ENCODE measurements at regions not wholly inside any gene's neighbourhood (a gene's known extent, or its start where the extent isn't known, plus 50 kb on each side); places are given as distances from the start of the nearest gene placed in this dataset.

DNA sequence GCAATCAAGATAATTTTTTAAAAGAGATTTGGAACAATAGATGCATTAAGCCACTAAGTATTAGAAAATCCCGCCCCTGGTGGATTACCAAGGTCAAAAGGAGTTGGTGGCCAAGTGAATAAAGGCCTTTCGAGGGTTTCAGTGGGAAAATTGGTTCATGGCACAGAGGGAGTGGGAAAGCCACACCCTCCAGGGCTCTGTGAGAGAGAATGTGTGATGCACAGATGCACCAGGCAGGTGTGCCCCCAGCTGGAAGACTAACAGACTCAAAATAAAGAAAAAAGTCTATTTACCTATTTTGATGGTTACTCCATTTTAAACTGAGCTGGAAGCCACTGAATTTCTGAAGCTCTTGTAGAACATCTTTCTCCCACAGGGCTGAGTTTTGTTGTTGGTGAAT is 278.0 kb downstream of the DRD1 start:
- no peak for FAIRE-seq
- DNase-seq (ENCODE audit: insufficient read length, low spot score): no peak
- TF ChIP-seq, protein P1, sequence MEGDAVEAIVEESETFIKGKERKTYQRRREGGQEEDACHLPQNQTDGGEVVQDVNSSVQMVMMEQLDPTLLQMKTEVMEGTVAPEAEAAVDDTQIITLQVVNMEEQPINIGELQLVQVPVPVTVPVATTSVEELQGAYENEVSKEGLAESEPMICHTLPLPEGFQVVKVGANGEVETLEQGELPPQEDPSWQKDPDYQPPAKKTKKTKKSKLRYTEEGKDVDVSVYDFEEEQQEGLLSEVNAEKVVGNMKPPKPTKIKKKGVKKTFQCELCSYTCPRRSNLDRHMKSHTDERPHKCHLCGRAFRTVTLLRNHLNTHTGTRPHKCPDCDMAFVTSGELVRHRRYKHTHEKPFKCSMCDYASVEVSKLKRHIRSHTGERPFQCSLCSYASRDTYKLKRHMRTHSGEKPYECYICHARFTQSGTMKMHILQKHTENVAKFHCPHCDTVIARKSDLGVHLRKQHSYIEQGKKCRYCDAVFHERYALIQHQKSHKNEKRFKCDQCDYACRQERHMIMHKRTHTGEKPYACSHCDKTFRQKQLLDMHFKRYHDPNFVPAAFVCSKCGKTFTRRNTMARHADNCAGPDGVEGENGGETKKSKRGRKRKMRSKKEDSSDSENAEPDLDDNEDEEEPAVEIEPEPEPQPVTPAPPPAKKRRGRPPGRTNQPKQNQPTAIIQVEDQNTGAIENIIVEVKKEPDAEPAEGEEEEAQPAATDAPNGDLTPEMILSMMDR (IDR thresholded peaks at IDR 0.05; ENCODE audit: insufficient read depth, missing control alignments): peak; percentile 3

- no peak for DNase-seq (ENCODE audit: insufficient read length, low spot score)
- no peak for FAIRE-seq
- TF ChIP-seq, protein P1 (IDR thresholded peaks at IDR 0.05; ENCODE audit: insufficient read depth, missing control alignments): no peak
These were observed 280.3 kb downstream of the DRD1 start for GRCh38 chr5:175163586-175164275.

DNA sequence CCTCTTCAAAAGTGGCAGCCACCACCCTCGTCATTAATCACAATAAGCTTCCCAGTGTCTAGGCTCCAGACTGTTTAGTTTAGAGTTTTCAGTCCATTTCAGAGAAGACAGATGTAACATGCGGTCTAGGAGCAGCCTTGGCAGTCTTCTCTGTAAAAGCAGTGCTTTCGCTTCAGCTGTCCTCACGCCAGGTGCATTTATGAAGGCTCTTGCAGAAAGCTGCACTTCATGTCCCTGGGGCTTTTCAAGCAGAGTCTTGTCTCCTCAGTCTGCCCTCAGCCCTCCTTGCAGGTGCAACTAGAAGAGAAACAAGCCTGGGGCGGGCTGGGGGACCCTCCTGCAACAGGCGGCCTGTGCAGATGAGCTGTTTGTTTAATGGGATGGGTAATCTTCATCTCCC is 281.9 kb downstream of the DRD1 start:
- TF ChIP-seq, protein P1 (IDR thresholded peaks at IDR 0.05; ENCODE audit: insufficient read depth, missing control alignments): no peak
- FAIRE-seq (no peak), DNase-seq (ENCODE audit: insufficient read length, low spot score) (no peak)

GRCh38 chr5:175159956-175160355 is 284.0 kb downstream of the DRD1 start:
- FAIRE-seq: no peak
- no peak for DNase-seq (ENCODE audit: insufficient read length, low spot score)
- TF ChIP-seq, protein P1 (IDR thresholded peaks at IDR 0.05; ENCODE audit: insufficient read depth, missing control alignments): no peak

DNA sequence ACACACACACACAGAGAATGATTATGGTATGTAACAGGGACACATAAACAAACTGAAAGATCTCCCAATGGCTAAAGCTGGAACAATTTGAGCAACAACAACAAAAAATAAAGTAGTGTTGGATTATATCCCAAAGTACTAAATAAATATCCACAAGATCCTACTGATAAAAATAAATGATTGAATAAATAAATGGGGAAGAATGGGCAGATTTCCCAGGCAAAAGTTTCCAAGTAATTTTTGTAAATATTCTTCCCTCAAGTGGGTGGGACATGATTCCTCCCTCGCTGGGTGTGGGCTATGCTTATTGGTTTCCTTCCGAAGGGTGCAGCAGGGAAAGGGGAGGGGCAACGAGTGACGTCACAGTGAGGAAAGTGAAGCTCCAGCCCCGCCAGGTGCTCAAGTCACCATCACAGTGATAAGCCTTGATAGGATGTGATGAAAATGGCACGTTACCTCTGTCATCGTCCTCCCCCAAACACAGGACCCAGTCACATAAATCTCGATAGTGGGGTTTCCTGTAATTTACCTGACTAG is 295.3 kb downstream of the DRD1 start:
- DNase-seq (ENCODE audit: insufficient read length, low spot score) (no peak), FAIRE-seq (no peak)

GRCh38 chr5:175146733-175147132 is 297.2 kb downstream of the DRD1 start:
- DNase-seq (ENCODE audit: insufficient read length, low spot score) (no peak), FAIRE-seq (no peak)
- TF ChIP-seq, protein P1 (IDR thresholded peaks at IDR 0.05; ENCODE audit: insufficient read depth, missing control alignments): no peak

More for the DNA sequence above, 295.3 kb downstream of the DRD1 start:
- TF ChIP-seq, protein P1 (IDR thresholded peaks at IDR 0.05; ENCODE audit: insufficient read depth, missing control alignments): no peak

GRCh38 chr5:175141421-175141820 is 302.6 kb downstream of the DRD1 start:
- DNase-seq (ENCODE audit: insufficient read length, low spot score): no peak
- no peak for FAIRE-seq
- TF ChIP-seq, protein P1 (IDR thresholded peaks at IDR 0.05; ENCODE audit: insufficient read depth, missing control alignments): no peak
